GM19397 (cell line): ENCODE measurements at regions not wholly inside any gene's neighbourhood (a gene's known extent, or its start where the extent isn't known, plus 50 kb on each side); places are given as distances from the start of the nearest gene placed in this dataset.
"Not testable (repeated sequence)": the region's sequence is repeated elsewhere in the genome, so short reads cannot be mapped to it uniquely, and the experiment has no call there.

Experiments
- ATAC-seq: cut with Tn5 transposase; IDR thresholded peaks from one replicate; pipeline ENCODE4 v1.9.1; 2021; ENCODE audit warnings: mild to moderate bottlenecking, moderate library complexity; ENCODE audit not compliant: unreplicated experiment

DNA sequence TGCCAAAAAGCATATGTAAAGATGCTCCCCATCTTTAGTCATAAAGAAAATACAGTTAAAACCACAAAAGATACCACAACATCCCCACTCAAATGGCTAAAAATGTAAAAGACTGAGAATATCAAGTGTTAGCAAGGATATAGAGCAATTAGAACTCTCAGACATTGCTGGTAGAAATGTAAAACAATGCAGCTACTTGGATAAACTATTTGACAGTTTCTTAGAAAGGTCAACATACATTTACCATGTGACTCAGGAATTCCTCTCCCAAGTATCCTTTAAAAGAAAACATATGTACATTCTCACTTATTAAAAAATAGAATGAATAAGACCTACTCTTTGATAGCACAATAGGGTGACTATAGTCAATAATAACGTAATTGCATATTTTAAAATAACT lies 173.7 kb downstream of the HNRNPD start:
- ATAC-seq = no peak

GRCh38 chr4:82194329-82194728 lies 179.5 kb downstream of the HNRNPD start:
- ATAC-seq = no peak

DNA sequence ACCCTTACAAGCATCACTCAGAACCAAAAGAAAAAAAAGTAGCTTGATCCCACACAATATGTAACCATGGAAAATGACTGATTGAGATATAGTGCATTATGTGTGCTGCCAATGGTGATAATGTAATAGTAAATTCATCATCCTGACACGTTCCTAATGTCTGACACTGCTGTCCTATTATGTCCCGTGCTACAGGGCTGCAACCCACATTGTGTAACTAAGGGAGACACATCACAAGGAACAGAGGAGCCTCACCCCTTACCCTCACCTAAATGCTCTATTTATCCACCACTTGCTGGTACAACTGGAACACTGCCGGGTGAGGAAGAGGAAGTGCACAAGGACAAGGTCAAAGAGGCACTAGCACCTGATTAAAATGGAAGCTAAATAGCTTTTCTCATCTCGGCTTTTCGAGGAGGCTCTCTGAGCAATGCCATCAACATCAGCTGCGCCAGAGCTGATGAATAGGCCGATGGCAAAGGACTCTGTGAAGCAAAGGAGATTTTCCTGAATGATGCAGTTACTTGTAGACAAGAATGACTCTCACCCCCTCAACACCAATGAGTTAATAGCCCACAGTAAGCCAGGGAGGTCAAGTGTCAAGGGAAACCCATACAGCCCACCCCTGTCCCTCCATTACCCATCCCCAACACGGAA lies 181.6 kb downstream of the HNRNPD start:
- no peak for ATAC-seq

DNA sequence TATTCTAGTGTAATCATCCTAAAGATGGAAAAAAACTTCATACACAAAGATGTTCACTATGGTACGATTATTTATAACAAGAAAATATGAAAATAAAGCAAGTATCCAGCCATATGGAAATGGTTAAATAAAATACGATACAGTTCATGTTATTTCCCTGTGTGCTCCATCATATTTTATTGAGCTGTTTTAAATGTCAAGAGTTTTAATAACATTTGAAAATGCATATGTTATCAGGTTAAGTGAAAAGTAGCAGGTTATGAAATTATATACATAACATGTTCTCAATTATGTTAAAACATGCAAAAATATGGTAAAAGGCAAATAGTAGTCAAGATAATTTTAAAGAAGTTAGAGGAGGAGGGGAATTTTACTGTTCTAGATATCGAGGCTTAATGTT lies 192.0 kb downstream of the HNRNPD start:
- ATAC-seq = no peak

GRCh38 chr4:82172186-82172585 lies 201.6 kb downstream of the HNRNPD start:
- ATAC-seq = no peak

DNA sequence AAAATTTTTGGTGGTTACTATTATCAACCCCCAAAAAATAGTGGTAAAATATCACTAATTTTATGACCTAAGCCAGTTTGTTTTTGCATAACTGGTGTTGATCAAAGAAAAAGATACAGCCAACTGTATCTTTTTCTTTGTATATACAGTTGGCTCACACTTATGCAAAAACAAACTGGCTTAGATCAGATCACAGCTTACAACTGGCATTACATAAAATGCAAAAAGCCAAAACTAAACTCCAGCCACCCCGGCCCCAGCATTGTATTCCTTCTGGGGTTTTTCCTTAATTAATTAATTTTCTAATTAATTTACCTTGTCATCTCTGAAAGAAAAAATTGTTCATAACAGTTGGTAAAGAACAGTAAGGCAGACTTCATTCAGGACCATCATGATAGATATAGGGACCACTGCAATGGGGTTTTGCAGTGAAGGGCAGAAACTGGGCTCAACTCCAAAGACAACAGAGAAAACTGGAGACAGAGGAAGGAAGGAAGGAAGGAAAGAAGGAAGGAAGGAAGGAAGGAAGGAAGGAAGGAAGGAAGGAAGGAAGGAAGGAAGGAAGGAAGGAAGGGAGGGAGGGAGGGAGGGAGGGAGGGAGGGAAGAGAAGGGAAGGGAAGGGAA lies 202.1 kb downstream of the HNRNPD start:
- ATAC-seq = no peak

GRCh38 chr4:82149750-82150149 lies 224.0 kb downstream of the HNRNPD start:
- no peak for ATAC-seq

GRCh38 chr4:82145850-82146249 lies 227.9 kb downstream of the HNRNPD start:
- ATAC-seq = no peak

DNA sequence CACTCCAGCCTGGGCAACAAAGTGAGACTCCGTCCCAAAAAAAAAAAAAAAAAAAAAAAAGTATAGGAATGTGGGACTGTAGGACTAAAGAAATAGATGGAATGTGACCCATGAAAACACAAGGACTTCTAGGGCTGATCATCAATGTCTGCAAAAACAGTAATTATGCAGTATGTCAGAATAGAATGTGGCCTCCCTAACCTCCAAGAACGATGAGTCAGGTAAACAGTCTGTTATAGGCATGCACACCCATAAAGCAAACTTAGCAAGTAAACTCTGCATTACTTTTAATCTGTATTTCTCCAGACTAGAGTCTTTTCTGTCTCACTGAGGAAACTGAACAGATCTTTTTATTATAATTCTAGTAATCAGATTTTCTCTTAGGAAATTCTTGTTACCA lies 233.4 kb downstream of the HNRNPD start:
- no peak for ATAC-seq

DNA sequence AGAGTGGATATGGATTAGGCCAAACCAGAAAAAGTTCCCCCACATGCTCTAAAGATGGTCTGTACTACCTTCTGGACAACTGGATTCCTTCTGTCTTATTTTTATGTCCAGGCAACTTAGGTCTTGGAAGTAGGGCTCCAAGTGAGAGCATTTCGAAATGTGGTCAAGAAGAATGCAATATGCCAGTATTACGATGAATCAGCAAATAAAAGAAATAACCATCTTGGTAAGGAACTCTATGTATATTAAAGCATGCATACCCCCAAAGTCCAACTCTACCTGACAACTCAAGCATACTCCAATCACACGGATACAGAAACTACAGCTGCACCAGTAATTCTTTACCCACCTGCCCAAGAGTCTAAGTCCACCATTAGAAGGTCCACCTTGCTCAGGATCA lies 234.5 kb downstream of the HNRNPD start:
- no peak for ATAC-seq

- ATAC-seq = no peak
Measured at GRCh38 chr4:82138374-82138773, 235.4 kb downstream of the HNRNPD start.

- no peak for ATAC-seq
Measured at GRCh38 chr4:82136161-82136801, 237.5 kb downstream of the HNRNPD start.

DNA sequence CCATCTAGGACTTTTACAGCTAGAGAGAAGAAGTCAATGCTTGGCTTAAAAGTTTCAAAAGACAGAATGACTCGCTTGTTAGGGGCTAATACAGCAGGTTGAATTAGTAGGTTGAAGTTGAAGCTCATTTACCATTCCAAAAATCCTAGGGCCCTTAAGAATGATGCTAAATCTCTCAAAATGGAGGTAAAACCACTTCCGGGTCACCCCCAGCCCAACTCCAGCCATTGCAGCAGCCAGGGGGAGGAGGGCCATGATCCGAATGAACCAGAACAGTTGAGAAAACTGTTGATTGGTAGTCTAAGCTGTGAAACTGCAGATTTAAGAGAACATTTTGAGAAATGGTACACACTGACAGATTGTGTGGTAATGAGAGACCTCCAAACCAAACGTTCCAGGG lies 245.4 kb downstream of the HNRNPD start:
- no peak for ATAC-seq

DNA sequence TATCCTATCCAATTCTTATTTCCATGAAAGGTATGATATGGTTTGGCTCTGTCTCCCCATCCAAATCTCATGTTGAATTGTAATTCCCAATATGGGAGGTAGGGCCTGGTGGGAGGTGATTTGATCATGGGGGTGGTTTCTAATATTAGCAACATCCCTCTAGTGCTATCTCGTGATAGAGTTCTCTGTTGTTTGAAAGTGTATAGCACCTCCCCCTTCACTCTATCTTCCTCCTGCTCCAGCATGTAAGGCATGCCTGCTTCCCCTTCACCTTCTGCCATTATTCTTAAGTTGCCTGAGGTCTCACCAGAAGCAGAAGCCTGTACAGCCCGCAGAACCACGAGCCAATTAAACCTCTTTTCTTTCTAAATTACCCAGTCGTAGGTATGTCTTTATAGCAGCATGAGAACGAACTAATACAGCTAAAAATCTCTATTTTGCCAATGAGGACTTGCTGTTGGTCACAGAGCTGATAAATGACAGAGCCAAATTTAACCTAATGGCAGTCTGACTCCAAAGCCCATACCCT lies 247.2 kb downstream of the HNRNPD start:
- ATAC-seq = no peak

DNA sequence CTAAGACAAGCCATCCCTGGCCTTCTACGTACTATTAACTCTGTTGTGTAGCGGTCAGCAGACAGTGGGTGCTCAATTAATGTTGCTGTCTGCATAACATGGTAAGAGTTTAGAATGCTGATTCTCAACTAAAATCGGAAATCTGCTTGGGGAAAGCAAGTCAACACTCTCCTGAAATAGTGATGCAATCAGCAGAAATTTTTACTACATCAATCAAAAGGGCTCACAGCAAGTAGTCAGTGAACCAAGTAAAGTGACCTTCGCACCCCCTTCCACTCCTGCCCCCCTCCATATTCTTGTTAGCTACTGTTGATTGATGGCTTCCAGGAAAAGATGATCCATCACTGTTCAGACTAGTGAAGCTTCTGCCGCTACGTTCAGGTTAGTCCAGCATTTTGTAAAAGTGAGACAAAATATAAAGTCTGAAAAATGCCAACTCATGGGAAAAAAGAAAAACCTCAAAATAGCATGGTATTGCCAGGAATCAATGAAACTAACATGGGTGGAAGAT lies 247.9 kb downstream of the HNRNPD start:
- no peak for ATAC-seq

DNA sequence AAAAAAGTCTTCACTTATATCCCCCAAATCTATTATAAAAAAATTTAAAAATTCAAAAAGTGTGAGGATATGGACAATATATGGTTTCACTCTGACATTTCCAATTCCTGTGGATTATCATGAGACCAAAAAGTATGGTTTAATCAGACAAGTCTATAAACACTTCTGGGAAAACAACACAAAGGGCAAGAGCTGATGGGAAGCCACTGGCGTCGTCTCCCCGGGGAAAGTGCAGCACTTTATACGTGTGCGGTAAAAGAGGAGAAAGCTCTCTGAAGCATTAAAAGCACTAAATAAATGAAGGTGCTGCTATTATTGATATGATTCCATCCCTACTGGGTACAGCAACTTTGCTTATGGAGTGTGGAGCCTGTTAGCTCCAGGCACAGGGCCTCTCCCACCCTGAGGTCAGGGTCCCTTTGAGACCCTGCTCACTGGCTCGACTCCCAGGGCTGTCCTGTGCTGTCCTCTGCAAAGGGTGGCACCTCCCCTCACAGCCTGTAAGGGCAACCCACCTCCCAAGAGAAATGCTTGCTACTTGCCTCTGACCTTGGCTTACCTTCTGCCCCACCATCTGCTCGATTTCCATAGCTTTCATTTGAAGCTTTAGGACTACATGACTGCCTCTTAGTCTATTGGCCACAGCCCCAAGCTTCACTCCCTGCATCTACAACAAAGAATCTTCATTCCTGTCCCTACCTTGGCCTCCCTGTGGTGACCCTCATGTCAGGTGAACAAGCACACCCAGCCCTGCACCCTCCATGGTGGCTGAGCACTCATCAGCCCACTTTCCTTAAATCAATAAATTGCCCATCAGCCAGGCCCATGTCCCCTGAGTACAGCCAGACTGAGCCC lies 248.6 kb downstream of the HNRNPD start:
- ATAC-seq = no peak

- no peak for ATAC-seq
Measured at GRCh38 chr4:82124365-82124764, 249.4 kb downstream of the HNRNPD start.

- no peak for ATAC-seq
Measured at GRCh38 chr4:82123934-82124333, 249.9 kb downstream of the HNRNPD start.

GRCh38 chr4:82115183-82115582 lies 258.6 kb downstream of the HNRNPD start:
- ATAC-seq = not testable (repeated sequence)

- ATAC-seq = no peak
Measured at GRCh38 chr4:82108506-82108905, 265.3 kb downstream of the HNRNPD start.

GRCh38 chr4:82104578-82104977 lies 269.2 kb downstream of the HNRNPD start:
- ATAC-seq = no peak
